GM19467 (cell line): ENCODE measurements at regions not wholly inside any gene's neighbourhood (a gene's known extent, or its start where the extent isn't known, plus 50 kb on each side); places are given as distances from the start of the nearest gene placed in this dataset.
"Not testable (repeated sequence)": the region's sequence is repeated elsewhere in the genome, so short reads cannot be mapped to it uniquely, and the experiment has no call there.

Source experiments
- ATAC-seq: cut with Tn5 transposase; IDR thresholded peaks from one replicate; pipeline ENCODE4 v1.9.1; 2021; ENCODE audit warnings: mild to moderate bottlenecking, moderate library complexity; ENCODE audit not compliant: unreplicated experiment

- ATAC-seq = no peak
Measured at GRCh38 chr11:19628018-19628417, 84.6 kb upstream of the NAV2 start.

GRCh38 chr11:19627566-19627965 is 85.1 kb upstream of the NAV2 start:
- ATAC-seq = no peak

- ATAC-seq = no peak
Measured at GRCh38 chr11:19625438-19625837, 87.2 kb upstream of the NAV2 start.

GRCh38 chr11:19617696-19618523 is 94.7 kb upstream of the NAV2 start:
- no peak for ATAC-seq

- no peak for ATAC-seq
Measured at GRCh38 chr11:19615341-19616183, 97.1 kb upstream of the NAV2 start.

GRCh38 chr11:19614370-19614940 is 98.2 kb upstream of the NAV2 start:
- ATAC-seq = no peak

GRCh38 chr11:19612025-19612424 is 100.6 kb upstream of the NAV2 start:
- not testable (repeated sequence) for ATAC-seq

GRCh38 chr11:19607656-19608360 is 104.8 kb upstream of the NAV2 start:
- no peak for ATAC-seq

- no peak for ATAC-seq
Measured at GRCh38 chr11:19606856-19607655, 105.6 kb upstream of the NAV2 start.

GRCh38 chr11:19605520-19606371 is 106.9 kb upstream of the NAV2 start:
- no peak for ATAC-seq

- ATAC-seq = no peak
Measured at GRCh38 chr11:19604679-19605375, 107.8 kb upstream of the NAV2 start.

GRCh38 chr11:19603771-19604170 is 108.9 kb upstream of the NAV2 start:
- no peak for ATAC-seq

- no peak for ATAC-seq
Measured at GRCh38 chr11:19602891-19603290, 109.7 kb upstream of the NAV2 start.

- no peak for ATAC-seq
Measured at GRCh38 chr11:19602406-19602805, 110.2 kb upstream of the NAV2 start.

- ATAC-seq = no peak
Measured at GRCh38 chr11:19601235-19601634, 111.4 kb upstream of the NAV2 start.

- no peak for ATAC-seq
Measured at GRCh38 chr11:19599681-19600080, 113.0 kb upstream of the NAV2 start.

- ATAC-seq = no peak
Measured at GRCh38 chr11:19598876-19599486, 113.7 kb upstream of the NAV2 start.

GRCh38 chr11:19598456-19598855 is 114.2 kb upstream of the NAV2 start:
- no peak for ATAC-seq
